Muscle of arm (tissue), 1 donor: ENCODE measurements at regions not wholly inside any gene's neighbourhood (a gene's known extent, or its start where the extent isn't known, plus 50 kb on each side); places are given as distances from the start of the nearest gene placed in this dataset.
"Not testable (repeated sequence)": the region's sequence is repeated elsewhere in the genome, so short reads cannot be mapped to it uniquely, and the experiment has no call there.

Experiments used
- DNase-seq: peaks from one replicate; pipeline ENCODE4 v3.0.0-alpha.2; 2013

- no peak for DNase-seq
Observed at GRCh38 chr7:10592604-10593003, 381.1 kb upstream of the PHF14 start.

- no peak for DNase-seq
Observed at GRCh38 chr7:10593080-10593479, 380.6 kb upstream of the PHF14 start.

- DNase-seq: no peak
Observed at GRCh38 chr7:10596827-10597226, 376.8 kb upstream of the PHF14 start.

DNA sequence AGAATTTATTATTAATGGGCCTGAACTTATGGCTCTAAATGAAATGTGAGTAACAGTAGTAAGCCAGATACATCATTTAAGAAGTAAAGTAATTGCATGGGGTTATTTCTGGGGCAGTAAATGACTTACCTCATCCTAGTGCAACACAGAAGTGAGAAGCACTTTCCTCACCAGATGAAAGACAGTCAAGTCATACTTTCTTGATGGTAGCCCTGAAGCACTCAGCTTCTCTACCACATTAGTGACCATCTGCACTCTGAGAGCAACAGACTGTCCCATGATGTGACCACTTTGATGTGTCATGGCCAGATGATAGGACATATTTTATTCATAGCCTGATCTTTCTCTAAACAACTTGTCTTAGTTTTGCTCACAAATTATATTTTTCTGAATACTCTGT is 369.5 kb upstream of the PHF14 start:
- DNase-seq: no peak

DNA sequence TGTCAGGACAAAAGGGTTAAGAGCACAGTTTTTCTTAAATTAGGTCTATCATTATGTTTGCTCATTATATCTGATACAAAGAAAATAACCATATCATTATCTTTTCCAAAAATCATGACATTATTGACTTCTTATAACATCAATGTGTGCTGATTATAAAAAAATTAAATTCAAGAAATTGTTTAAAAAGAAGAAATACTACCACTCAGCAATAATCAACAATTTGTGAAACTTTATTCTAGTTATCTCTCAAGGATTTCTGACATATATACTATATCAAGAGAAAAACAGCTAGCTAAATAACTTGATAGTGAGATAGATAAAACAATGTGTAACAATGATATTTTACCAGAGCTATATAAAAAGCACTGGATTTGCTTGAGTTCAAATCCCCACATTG is 360.7 kb upstream of the PHF14 start:
- no peak for DNase-seq

DNA sequence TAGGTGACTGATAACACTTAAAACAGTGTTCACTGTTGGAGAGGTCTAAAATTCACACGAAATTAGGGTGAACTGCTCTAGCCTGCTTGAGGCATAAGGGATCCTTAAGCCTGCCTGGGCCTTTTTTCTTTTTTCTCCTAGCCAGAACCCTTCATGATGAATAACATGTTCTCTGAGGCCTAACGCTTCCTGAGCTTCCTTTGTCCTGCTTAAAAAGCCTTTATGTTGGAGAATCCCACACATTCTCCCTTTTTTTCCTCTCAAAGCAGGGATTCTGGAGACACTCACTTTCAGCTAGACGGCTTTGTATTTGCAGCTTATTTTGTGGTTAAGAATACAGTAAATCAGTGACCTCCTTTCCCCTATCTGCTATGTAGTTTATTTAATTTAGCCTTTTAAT is 354.7 kb upstream of the PHF14 start:
- DNase-seq: no peak

DNA sequence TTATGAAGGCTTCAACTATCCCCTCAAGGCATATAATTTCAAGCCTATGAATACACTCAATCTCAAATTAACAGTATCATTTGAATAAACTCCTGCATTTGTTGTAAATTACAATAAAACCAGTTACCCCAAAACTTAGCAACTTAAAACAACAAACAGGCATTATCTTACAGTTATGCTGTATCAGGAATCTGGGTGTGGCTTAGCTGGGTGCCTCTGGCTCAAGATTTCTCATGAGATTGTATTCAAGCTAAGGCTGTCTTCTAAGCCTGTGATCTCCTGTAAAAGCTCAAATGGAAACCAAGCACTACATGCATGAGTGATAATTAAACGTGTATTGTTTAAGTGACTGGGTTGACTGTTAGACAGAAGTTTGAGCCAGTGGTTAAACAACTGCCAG is 341.0 kb upstream of the PHF14 start:
- DNase-seq: no peak

DNA sequence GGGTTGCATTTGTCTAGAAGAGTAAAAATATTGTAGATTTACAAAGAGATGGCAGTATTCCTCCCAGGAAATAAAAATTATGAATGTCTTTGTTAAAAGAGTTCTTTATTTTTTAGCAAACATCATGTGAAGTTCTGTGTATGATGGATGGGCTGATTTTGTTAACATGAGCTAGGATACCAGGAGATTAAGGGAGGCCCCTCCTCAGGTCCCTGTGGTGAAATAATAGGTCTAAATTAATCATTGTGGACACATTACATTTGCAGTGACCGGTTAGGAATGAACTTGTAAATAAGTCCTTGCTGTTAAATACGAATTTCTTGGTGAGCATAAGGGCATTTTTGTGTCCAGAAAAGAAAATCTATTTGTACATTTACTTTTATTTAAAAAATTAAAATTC is 339.4 kb upstream of the PHF14 start:
- DNase-seq: no peak

GRCh38 chr7:10637991-10638390 is 335.7 kb upstream of the PHF14 start:
- DNase-seq: no peak

GRCh38 chr7:10643545-10643944 is 330.1 kb upstream of the PHF14 start:
- DNase-seq: no peak

DNA sequence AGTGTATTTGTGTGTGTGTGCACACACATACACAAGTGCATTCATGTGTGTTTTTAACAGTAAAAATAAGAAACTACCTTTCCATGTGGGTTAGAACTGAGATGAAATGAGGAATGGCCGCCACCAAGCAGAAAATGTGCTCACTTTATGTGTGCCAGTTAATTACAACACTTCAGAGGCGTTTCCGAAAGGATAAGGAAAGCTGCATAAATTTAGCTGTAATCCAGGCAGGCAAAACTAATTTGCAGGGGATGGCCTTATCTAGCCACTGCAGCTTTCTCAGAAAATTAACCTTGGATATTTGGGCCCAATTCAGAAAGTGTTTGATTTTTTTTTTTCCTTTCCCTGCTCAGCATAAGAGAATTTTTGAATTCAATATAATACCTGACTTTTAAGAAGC is 328.8 kb upstream of the PHF14 start:
- DNase-seq: no peak

GRCh38 chr7:10646194-10646593 is 327.5 kb upstream of the PHF14 start:
- peak; percentile 1 for DNase-seq

- DNase-seq: no peak
Observed at GRCh38 chr7:10648289-10648688, 325.4 kb upstream of the PHF14 start.

GRCh38 chr7:10649120-10649519 is 324.6 kb upstream of the PHF14 start:
- not testable (repeated sequence) for DNase-seq

GRCh38 chr7:10655031-10655430 is 318.6 kb upstream of the PHF14 start:
- no peak for DNase-seq

DNA sequence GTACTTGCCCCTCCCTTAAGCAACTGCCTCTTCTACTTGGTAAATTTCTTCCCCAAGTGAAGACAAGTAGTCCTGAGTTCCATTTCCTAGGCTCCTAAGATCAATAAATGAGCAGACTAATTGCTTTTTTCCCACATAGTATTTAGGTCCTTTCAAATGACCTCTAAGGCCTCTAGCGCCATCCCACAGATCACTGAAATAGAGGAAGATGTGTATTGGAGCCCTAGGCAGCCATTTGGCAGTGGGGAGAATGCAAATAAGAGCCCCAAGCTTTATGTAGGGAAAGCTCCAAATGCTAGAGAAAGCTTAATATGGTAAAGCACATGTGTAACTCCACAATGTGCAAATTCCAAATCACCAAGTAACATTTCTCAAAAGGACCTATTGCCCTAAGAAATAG is 316.5 kb upstream of the PHF14 start:
- DNase-seq: no peak

GRCh38 chr7:10657837-10658236 is 315.8 kb upstream of the PHF14 start:
- DNase-seq: no peak

DNA sequence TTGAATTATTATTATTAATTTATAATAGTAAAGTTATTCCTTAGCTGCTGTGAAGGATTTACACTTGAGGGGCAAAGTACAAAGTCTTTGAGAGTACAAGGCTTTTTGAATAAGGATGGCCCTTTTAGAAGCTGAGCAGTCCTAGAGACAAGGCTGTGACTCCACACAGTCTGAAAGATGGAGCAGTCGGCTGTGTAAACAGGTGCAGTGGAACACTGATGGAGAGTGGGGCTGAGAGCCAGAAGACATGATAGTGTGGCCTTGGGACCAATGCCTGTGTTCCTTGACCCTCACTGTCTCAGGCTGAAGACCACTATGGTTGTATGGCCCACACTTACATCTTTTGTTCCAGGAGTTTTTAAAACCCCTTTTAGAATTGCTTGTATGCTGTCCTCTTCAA is 311.2 kb upstream of the PHF14 start:
- no peak for DNase-seq

DNA sequence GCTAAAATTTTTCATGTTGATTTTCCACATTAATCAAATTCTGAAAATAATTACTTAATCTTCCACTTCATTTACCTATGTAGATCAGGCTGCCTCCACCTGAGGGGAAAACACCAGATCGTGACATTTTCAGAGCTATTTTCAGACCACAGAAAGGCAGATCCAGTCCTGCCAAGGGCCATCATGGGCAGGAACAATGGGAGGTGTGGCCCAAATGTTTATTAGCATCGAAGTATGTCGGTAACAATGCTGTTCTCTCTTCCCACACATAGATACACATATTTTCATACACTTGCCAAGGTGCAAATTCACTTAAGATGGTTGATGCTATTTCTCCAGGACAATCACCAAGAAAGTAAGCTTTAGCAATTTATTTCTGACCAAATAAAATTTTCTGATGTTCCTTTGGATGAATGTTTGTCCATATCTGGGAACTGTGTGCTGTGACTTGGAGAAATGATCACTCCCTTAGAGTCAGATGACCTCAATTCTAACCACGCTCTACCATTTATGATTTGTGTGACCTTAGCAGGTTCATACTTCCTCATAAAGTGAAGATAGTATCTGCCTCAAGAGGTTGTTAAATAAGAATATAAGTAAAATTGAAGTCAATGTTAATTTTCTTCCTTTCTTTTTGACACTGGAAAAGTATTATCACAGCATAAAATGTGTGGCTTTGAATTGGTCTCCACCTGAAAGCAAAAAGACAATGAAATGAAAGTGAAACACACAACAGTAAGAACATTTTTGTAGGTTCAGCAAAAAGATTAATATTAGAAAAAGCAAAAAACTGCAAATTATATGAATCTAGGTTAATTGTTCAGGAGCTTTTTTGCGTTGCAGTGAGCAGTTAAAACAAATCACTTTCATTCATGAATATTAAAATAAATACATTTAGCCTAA is 310.4 kb upstream of the PHF14 start:
- DNase-seq: no peak

- DNase-seq: no peak
Observed at GRCh38 chr7:10672186-10672585, 301.5 kb upstream of the PHF14 start.

GRCh38 chr7:10677211-10677610 is 296.5 kb upstream of the PHF14 start:
- DNase-seq: no peak

- no peak for DNase-seq
Observed at GRCh38 chr7:10677668-10678232, 295.9 kb upstream of the PHF14 start.

- DNase-seq: no peak
Observed at GRCh38 chr7:10684606-10685005, 289.1 kb upstream of the PHF14 start.

- DNase-seq: no peak
Observed at GRCh38 chr7:10685040-10685439, 288.6 kb upstream of the PHF14 start.
